NCI-H1436 treated with DMSO at 0.1 percent for 48 hours (cell line): ENCODE measurements at regions not wholly inside any gene's neighbourhood (a gene's known extent, or its start where the extent isn't known, plus 50 kb on each side); places are given as distances from the start of the nearest gene placed in this dataset.

Source experiments
- DNase-seq: peaks from one replicate; lab custom pipeline; 2025; lab: John Stamatoyannopoulos, UW

DNA sequence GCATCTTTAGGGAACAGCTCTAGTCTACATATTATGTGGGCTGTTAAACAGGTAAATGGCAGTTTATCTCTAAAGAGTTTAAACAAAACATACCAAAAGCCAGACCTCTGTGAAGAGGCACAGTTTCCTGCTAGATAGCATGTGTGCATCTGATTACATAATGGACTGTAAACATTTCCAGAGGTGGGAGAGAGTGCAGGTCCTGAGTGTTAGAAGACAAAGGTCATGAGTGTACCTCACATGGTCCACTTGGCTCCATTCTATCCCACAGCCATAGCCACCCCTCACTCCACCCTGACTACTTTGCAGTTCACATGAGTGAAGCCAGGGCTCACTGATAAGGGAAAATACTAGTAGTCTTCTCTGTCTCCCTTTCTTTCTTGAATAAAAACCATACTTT is 233.4 kb downstream of the MTX2 start:
- no peak for DNase-seq

DNA sequence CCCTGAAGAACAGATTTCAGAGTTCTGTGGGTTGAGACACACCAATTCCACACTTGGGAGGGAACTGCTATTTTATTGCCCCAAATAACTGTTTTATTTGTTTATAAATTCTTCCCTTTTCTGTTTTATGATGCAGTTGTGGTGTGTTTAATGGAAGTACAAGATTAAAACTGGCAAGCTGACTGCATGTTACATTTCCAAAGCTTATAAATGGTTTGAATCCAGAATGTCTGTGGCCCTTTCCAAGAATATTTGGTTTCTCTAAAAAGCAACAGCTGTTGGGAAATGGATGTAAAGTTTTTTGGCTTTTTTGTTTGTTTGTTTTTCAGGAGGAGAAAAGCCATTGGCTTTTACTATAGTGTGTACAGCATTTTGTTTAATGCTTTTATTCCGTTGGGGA is 234.5 kb downstream of the MTX2 start:
- DNase-seq, result no peak

DNA sequence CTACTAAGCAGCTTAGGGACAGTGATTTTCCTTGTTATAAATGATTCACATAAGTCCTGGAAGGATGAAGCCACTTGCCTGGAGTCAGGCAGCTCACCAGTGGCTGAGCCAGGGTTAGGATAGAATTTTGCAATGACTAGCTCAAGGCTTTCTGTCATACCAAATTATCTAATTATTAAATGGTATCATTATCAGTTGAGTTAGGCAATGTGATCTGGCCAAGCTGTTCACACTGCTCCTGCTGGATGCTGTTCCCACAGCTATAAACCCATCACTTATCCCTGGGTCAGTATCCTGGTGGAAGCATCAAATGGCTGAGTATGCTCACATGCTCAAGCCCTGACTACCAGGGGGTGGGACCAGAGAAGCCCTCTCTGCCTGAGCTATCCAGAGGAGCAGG is 235.2 kb downstream of the MTX2 start:
- no peak for DNase-seq

DNA sequence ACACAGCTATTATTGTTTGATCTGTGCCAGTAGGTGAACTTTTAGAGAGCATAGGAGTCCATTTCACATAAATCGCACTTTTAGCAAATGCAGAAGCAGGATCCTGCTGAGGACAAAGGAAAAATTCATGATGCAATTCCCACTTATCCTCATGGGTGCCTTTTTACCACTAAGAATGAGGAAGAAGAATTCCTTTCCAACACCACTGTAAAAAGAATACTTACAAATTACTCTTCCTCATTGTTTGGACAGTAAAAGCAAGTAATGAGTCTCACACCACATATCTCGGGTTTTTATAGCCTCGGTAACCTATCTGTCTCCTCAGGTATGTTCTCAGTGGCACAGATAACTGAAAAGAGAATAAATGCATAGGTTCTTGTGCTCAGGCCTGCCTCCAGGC is 238.5 kb downstream of the MTX2 start:
- DNase-seq, result no peak

DNA sequence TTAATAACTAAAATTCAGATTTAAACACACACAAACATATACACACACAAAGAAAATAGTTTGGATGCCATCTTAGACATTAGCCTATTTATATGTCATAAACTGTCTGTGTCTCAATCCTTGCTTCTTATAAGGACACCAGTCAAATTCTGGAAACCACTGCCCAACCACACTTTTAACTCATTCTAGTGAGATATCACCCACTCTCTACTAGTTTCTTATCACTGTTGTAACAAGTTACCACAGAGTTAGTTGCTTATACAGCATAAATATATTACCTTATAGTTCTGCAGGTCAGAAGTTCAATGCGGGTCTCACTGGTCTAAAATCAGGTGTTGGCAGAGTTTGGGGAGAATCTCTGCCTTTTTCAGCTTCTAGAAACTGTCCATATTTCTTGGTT is 239.1 kb downstream of the MTX2 start:
- DNase-seq, result no peak

DNA sequence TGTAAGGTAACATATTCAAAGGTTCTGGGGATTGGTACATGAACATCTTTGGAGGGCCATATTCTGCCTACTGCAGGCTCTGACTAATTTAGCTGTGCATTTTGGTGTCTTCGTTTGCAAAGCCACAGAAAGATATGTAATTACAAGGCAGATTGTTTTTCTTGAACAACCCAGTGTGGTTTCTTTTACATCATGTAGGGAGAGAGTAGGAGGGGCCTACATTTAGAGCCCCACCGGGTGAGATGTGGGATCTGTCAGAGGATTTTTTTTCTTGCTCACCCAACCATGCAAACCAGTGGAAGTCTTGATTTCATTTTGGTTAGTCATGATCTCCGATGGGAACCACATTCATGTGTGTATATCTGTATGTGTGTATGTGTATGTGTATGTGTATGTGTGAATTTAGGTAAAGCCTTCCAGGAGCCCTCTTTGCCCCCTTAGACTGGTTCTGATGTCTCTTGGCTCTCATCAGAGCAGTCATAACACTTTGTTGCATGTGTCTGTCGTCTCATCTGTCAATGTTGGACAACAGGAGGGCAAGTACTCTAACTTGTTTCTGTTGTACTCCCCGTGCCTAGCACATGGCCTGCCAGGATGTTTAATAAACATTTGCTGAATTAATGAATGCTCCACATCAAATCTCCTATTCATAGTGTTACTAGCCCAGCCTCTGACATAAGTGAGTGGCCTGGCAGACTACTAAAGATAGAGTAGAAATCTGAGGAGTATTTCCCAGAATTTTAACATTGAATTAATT is 239.9 kb downstream of the MTX2 start:
- no peak for DNase-seq

DNA sequence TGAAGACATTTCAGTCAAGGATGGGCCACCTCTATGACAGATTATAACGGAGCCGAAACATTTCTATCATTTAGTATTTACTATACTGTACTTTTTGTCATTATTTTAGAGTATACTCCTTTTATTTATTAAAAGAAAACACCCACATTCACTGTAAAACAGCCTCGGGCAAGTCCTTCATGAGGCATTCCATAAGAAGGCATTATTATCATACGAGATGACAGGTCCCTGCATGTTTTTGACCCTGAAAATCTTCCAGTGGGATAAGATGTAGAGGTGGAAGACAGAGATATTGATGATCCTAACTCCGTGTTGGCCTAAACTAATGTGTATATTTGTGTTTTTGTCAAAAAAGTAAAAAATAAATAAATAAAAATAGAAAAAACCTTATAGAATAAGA is 245.0 kb downstream of the MTX2 start:
- no peak for DNase-seq

DNA sequence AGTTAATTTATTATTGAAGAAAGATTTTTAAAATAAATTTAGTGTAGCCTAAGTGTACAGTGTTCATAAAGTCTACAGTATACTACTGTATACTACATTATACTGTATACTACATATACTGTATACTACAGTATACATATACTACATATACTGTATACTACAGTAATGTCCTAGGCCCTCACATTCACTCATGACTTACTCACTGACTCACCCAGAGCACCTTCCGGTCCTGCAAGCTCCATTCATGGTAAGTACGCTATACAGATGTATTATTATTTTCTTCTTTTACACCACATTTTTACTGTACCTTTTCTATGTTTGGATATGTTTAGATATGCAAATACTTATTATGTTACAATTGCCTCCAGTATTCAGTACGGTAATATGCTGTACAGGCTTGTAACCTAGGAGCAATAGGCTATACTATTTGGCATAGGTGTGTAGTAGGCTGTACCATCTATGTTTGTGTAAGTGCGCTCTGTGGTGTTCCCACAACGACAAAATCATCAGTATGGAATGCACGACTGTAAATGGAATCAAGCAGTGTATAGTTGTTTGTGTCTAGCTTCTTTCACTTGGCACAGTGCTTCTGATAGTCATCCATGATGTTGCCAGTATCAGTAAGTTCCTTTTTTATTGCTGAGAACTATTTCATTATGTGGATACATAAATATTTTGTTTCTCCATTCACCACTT is 245.7 kb downstream of the MTX2 start:
- no peak for DNase-seq

DNA sequence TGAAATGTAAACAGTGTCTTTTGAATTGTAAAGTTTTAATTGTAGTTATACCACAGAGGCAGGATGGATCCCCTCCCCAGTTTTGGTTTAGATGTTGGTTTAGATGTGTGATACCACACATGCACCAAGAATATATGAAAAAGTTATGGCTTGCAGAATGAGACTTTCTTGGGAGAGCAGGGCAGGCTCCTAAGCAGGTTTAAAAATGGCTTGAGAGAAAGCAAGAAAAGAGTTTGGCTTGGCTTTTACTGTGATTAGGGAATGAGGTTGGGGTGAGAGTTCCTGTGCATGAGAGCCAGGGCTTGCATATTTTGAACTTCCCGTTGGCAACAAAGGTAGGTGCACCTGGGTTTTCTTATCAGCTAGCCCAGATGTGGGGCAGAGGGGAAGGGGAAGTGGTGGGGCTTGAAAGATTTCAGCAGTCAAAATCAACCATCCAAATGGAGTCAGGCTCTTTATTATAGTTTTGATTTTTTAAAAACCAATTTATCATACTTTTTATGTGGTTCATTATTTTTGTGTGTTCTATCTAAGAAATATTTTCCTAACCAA is 246.9 kb downstream of the MTX2 start:
- DNase-seq, result no peak

DNA sequence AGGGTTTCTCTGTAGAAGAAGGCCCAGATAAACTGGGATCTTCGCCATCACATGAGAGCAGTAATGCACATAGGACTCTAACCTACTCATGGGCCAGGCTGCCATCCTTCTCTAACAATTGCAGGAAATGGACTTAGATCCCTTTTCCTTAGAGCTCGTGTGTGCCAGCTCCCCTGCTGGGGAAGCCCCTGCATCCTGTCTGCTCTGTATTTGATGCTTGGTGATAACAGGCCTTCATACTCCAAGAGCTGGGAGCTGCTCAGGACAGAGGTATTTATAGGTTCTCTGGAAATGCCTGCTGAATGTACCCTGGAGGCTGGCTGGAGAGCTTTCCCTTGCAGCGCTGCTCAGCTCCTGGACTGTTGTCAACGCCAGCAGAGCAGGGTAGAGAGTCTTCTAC is 249.6 kb downstream of the MTX2 start:
- DNase-seq, result no peak

DNA sequence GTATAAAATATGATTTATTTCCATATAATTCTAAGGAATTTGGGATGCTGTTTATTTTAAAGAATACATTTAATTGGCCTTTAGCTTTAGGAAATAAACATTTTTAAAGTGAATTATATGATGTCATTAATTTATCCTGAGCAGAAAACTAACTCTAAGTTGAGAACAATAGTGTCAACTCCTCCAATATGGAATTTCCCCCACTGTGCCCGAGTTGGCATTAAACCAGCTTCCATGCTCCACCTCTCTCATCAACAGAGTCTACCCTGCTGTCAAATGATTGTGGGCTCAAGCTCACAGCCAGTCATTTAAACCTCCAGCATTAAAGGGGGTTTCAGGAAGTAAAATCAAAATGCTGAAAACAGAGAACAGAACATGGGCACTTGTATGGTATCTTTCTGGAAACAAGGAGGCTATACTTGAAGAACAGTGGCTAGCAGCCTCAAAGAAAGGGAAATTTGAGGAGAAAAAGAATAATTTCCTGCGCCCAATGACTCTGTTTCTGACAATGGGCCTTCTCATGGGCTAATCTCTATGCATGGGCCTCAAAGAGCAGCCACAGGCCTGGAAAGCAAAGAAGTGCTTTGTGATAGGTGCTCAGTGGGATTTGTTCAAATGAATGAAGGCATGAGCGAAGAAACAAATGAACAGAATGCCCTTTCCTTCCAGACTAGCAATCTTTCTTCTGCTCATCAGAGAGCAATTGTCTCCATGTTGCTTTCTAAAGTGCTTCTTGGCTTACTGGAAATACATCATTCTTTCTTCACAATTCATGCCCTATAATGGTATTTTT is 252.8 kb downstream of the MTX2 start:
- DNase-seq, result no peak

DNA sequence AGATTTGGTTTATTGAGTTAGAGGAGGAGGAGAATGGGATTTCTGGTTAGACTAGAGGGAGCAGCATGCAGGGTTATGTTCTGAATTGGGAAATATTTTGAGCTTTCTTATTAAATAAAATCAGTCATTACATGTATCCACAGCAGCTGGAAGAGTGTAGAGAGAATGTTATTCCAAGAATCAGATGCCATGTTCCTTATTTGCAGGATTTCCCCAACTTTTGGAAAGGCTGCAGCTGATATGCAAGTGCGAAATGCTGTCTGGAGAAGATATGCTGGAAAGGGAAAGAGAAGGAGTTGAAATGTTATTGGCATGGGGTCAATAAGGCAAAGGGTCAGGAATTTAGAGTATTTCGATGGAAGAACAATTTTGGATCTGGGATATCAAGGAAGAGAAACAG is 255.8 kb downstream of the MTX2 start:
- no peak for DNase-seq

DNA sequence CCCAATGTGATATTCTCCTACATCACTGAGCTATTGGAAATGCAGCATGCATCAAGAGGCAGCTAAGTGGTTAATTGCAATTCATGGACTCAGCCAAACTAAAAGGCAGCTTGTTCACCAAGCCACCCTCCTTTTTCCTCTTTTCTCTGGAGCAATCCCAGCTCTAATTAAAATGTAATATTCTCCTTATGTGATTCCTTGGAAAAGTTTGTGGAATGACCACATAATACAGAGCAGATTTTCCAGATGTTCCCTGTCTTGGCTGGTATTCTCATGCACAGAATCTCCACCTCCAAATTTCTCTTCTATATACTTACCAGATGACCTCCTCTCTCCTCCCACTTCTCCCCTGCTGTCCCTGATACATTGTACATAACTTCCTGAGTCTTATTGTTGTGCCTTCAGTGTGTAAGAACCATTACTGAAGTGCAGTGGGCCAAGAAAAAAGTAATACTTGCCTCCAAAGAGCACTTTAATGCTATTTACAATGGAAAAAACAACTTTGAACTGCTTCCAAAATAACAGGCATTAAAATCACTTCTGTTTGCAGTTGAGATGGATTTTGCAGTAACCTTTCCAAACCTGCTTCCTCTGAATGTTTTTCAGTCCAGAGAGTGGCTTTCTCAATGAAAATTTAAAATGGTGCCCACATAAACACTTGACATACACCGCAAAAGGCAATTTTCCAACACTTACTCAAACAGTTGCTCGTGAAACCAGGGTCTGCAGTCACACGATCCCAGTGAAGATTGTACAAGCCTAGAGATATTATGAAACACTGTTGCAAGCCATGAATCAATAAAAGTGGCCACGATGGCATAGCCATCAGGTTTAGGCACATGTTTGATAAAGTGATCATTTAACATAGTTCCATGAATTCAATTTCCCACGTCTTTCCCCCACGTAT is 258.0 kb downstream of the MTX2 start:
- no peak for DNase-seq

DNA sequence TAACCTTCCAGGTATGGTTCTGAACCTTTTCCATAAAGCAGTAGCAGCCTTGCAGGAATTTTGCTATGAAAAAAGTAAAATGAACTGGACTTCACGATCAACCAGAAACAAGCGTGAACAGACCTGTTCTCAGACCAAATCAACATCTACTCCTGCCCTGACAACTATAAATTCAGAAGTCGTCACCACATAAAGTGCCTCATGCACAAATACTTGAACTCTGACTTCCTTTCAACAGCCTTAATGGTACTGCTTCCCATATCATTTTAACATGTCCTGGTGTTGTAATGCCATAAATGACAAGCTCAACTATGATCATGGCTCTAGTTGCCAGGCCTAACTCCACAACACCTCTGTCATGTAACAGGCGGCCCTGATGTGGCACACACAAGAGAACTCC is 262.4 kb downstream of the MTX2 start:
- DNase-seq, result no peak

DNA sequence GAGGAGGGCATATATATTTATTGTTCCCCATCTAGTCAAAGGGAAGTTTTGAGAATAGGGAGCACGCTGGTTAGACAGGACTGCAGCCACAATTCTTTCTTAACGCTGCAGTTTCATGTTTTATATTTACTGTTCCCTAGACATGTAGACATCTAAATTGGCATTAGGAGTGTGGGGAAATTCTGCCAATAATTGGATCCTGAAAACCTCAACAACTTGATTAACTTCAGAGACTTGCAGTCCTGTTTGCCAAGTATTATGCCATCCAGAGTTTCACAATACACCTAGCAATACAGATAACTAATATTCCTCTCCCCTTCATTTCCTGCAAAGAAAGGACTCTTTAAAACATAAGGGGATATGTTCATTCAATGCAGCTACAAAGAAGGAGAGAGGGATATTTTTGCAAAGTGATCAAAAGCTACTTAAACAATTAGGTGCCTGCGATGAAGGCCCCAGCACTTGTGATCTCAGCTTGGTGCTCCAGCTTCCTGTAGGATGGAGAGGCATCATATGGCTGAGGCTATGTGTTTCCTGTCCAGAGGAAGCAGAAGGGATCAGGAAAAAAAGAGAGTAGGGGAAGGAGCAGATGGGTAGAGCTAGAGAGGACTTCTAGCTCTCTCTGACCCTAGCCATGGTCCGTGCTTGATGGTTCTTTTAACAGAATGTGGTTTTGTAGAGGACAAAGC is 264.4 kb downstream of the MTX2 start:
- DNase-seq, result no peak

DNA sequence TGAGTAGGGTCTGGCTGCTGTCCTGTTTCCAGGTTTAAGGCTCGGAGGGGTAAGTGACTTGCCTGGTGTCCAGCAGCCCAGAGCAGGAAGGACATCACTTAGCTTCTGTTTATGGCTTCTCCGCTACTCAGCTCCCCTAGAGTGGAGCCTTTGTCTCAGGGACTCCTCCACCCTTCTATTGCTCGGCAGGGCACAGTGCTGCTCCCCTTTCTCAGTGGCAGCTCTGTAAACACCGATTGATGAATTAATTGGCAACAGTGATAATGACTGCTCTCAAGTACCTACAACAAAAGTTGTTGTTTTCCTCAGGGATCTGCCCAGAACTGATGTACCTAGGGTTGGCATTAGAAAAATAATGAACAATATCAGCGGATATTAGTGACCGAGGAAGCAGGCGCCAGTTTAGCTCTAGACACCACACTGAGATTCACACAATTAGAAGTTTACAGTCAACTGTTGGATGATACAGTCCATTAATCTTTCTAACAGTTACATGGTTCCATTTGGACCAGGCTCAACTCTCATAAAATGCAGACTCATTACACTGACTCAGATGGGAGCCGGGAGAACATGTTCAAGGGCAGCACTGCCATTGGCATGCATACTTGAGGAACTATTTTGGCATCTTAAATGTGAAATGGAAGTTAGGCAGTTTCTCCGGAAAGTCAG is 265.7 kb downstream of the MTX2 start:
- no peak for DNase-seq

DNA sequence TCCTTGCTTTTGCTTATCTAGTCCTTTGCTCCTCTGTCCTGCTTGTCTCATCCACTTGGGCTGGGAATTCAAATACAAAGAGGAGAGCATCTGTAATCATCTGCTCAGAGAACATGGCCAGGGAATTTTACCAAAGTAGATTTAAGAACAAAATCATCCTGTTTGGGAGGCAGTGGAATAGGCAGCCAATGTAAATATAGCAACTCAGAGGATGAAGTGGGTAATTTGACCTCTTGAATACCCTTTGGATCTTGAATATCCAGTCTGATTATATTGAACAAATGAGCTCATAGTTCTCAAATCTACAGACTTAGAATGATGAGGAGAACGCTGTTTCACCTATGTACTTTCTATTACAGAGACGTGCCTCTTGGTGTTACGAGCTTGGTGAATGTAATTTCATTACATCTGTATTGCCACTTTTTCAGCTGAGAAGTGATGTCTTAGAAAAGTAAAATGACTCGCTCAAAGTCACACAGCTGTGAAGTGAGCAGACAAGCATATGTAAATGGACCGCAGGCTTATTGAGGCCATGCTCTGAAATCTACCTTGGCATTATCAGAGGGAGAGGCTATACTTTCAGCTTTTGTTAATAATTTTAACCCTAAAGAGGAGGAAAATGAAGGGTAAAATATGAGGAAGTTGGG is 266.3 kb downstream of the MTX2 start:
- no peak for DNase-seq

DNA sequence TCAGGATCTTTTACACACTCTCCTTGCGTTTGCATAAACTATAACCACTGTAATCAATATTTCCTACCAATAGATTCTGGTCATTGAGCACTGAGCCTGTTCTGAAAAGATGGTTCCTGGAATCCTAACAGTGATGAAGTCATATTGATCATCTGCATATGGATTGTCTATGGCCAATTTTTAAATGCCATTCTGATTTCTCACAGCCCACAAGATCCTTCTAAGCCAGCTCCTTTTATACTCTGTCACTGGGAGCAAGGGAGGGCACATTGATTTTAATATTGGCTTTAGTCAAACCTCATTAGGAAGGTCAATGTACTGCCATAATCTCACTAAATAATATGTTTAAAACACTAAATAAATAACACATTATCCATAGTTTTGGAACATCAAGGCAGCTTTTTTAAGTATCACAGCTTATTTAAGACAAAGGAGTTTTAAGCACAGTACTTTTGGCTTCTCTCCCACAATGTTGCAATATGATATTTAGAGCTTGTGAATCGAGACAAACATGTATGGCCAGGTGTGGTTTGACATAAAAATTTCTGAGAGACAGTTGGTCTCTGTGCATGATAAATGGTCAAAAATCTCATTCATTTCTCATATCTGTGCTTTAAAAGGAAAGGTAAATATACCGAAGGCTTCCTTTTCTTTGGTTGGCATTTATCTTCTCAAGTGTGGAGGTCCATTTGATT is 267.3 kb downstream of the MTX2 start:
- no peak for DNase-seq

DNA sequence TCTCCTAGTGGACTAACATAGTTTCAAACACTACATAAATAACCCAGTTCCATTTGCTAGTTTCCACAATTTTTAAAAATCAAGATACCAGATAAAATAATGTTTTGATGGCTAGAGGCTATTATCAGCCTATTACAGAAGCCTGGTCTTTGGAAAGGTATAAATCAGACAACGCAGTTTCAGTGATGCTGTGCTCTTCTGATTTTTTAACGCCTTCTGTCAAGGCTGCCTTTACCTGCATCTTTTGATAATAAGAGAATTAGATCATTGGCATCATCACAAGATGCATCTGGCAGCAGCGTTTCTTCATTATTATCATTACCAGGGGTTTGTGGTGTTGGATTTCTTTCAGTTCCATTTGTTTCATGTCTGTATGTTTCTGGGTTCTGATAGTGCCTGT is 268.7 kb downstream of the MTX2 start:
- no peak for DNase-seq
